GM12864 (cell line): ENCODE measurements at regions not wholly inside any gene's neighbourhood (a gene's known extent, or its start where the extent isn't known, plus 50 kb on each side); places are given as distances from the start of the nearest gene placed in this dataset.
A peak's percentile ranks its signal among the peaks of the same experiment; 100 is the strongest.

Experiments
- DNase-seq: peaks from one replicate; pipeline ENCODE4 v3.0.0-alpha.2; 2011; ENCODE audit warnings: low read depth
- H3K4me3 ChIP-seq: 2 replicates; pipeline ENCODE4 v1.5.1; 2011; ENCODE audit warnings: mild to moderate bottlenecking, low read depth, low read length, control low read depth
- TF ChIP-seq, protein P1 (sequence below): IDR thresholded peaks from 2 replicates; pipeline ENCODE4 v1.5.1; 2011; ENCODE audit warnings: low read depth, mild to moderate bottlenecking, moderate library complexity, low read length, control low read depth, inconsistent platforms; ENCODE audit errors: missing control alignments

- TF ChIP-seq, protein P1, sequence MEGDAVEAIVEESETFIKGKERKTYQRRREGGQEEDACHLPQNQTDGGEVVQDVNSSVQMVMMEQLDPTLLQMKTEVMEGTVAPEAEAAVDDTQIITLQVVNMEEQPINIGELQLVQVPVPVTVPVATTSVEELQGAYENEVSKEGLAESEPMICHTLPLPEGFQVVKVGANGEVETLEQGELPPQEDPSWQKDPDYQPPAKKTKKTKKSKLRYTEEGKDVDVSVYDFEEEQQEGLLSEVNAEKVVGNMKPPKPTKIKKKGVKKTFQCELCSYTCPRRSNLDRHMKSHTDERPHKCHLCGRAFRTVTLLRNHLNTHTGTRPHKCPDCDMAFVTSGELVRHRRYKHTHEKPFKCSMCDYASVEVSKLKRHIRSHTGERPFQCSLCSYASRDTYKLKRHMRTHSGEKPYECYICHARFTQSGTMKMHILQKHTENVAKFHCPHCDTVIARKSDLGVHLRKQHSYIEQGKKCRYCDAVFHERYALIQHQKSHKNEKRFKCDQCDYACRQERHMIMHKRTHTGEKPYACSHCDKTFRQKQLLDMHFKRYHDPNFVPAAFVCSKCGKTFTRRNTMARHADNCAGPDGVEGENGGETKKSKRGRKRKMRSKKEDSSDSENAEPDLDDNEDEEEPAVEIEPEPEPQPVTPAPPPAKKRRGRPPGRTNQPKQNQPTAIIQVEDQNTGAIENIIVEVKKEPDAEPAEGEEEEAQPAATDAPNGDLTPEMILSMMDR: no peak
- H3K4me3 ChIP-seq: no peak overlapping the region
- DNase-seq: no peak
Measured at GRCh38 chrX:109842611-109843010, 109.6 kb upstream of the ACSL4 start.

DNA sequence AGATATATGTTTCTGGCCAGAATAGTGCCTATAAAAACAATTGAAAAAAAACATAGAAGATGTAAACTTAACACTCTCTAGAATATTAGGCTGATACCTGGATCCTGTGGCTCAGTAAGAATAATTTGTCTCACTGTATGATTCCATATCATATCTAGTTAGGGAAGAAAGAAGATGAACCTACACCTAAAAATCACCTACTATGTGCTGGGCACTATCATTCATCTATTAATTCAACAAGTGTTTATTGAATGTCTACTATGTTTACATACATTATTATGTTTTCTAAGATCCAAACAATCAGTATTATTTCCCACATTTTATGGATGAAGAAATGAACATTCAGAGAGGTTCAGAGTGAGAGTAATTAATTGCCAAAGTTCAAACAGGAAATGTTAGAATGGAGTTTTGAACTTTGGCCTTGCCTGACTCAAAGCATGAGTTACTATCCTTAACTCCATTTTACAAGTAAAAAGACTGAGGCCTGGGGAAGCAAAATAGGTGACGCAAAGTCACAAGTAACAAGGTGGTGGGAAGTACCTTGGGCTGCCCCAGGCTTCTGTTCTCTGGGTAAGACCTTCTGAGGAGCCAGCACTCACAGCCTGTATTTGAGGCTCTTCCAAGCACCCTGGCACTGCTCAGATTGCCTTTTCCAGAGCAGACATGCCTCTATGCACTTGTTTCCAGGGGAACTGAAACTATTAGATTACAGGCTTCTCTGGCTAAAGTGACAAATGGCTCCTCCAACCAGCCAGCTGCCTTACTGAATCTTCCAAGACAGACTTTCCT lies 111.1 kb upstream of the ACSL4 start:
- no peak overlapping the region for H3K4me3 ChIP-seq
- TF ChIP-seq, protein P1: no peak
- peak; percentile 12 for DNase-seq

- H3K4me3 ChIP-seq: no peak overlapping the region
- TF ChIP-seq, protein P1: no peak
- no peak for DNase-seq
Measured at GRCh38 chrX:109844986-109845385, 111.9 kb upstream of the ACSL4 start.

DNA sequence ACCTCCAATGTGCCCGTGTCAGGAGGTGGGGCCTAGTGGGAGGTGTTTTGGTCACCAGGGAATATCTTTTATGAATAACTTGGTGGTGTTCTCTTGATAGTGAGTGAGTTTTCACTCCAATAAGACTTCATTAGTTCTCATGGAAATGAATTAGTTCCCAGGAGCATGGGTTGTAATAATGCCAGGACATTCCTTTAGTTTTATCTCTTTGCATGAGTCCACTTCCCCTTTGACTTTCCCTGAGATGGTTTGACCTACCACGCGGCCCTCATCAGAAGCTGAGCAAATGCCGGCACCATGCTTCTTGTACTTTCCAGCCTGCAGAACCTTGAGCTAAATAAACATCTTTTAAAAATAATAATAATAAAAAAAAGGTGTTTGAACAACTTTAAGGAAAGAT lies 112.9 kb upstream of the ACSL4 start:
- no peak for DNase-seq
- TF ChIP-seq, protein P1: no peak
- no peak overlapping the region for H3K4me3 ChIP-seq

DNA sequence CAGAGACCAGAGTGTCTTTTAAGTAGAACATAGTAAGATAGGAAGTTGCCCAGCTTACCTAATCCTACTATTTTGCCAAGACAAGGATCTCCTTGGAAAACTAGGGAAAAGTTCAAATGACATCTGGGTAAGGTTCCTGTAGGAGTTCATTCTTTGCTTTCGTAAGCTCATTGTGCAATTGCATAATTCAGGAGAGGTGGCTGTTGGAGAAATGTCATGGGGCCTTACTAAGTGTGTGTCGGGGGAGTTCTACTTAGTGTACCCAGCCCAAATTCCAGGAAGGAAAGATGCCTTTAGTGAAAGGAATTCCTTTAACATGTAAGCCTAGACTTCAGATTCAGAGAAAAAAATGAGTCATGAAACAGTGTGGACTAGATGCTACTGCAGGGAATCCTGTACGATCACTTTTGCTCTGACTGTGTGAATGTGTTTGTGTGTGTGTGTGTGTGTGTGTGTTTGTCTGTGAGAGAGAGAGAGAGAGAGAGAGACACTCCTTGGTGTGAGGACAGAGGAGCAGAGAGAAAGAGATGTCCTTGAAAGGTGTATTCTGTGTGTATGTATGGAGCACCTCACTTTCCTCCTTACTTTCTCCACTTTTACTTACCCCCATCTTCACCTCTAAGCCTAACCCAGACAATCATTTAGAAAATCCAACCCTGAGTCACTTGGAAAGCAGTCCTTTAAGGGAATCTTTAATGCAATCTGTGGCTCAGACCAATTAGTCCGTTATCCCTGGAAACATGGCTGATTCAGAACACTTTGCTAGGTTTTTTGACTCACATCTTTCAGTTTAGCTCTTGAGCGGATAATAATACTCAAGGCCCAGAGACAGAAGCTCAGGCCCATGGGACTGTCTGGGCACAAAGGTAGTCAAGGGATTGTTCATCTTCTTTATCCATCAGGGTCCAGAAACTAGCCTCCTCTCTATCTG lies 114.5 kb upstream of the ACSL4 start:
- no peak overlapping the region for H3K4me3 ChIP-seq
- DNase-seq: no peak
- TF ChIP-seq, protein P1: no peak

DNA sequence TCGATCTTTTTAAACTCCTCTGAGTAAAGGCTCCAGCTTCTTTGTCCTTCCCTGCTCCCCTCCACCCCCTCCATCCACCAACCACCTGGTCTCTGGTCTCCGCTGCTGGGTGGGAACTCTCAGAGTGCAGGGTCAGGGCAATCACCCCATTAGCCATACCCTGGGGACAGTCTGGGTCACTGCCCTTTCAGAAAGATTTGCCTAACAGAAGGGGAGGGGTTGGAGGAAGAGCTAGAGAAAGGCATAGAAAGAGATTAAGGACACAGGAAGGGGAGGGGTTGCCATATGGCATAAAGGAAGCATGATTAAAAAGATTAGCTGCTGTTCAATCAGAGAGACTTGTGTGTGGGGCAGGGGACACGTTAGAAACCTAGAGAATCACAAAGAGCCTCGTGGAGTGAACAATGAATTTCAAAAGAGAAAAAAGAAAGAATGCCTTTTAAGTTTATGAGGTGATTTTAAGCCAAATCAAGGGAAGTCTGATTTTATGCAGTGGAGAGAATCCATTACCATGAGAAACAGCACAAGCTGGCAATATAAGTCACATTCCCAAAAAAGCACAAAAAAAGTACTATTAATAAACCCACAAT lies 115.5 kb upstream of the ACSL4 start:
- DNase-seq: peak; percentile 5
- no peak overlapping the region for H3K4me3 ChIP-seq
- TF ChIP-seq, protein P1: no peak
